MCF 10A (cell line): ENCODE measurements at regions not wholly inside any gene's neighbourhood (a gene's known extent, or its start where the extent isn't known, plus 50 kb on each side); places are given as distances from the start of the nearest gene placed in this dataset.

Source experiments
- BruUV-seq: library from RNA; stranded (reverse); fragments of 400-500 nt; replicated peaks from 2 replicates; lab custom pipeline; 2021; lab: Mats Ljungman, UMichigan
- CTCF ChIA-PET: fragments of 300-600 bp; sonication (Branson Sonifier 250); formaldehyde crosslinking; extraction: SDS; loops from one replicate; lab custom pipeline; 2021; ENCODE audit warnings: antibody characterized with exemption, inconsistent platforms; lab: Yijun Ruan, JAX
- POLR2A ChIA-PET: fragments of 300-600, 350-650 bp; sonication (Branson Sonifier 250); formaldehyde crosslinking; extraction: SDS; loops from one replicate; lab custom pipeline; 2020; ENCODE audit warnings: antibody characterized with exemption, inconsistent platforms; lab: Yijun Ruan, JAX
- DNase-seq: peaks from one replicate; pipeline ENCODE4 v3.0.0-alpha.2; 2018; ENCODE audit not compliant: unreplicated experiment
- H3K27ac Mint-ChIP-seq: one replicate; pipeline ENCODE4 v1.8.0; 2022; ENCODE audit warnings: mild to moderate bottlenecking, low read depth, mixed read lengths; ENCODE audit not compliant: unreplicated experiment
- H3K27me3 Mint-ChIP-seq: one replicate; pipeline ENCODE4 v1.8.0; 2022; ENCODE audit warnings: mixed read lengths; ENCODE audit not compliant: insufficient read depth, unreplicated experiment
- H3K36me3 Mint-ChIP-seq: one replicate; pipeline ENCODE4 v1.8.0; 2022; ENCODE audit warnings: mild to moderate bottlenecking, moderate library complexity, mixed read lengths; ENCODE audit not compliant: insufficient read depth, unreplicated experiment
- H3K4me1 Mint-ChIP-seq: one replicate; pipeline ENCODE4 v1.8.0; 2022; ENCODE audit warnings: mixed read lengths; ENCODE audit not compliant: insufficient read depth, unreplicated experiment
- H3K4me3 Mint-ChIP-seq: one replicate; pipeline ENCODE4 v1.8.0; 2022; ENCODE audit warnings: mild to moderate bottlenecking, moderate library complexity, mixed read lengths; ENCODE audit not compliant: unreplicated experiment
- H3K9me3 Mint-ChIP-seq: one replicate; pipeline ENCODE4 v1.8.0; 2022; ENCODE audit warnings: mixed read lengths; ENCODE audit not compliant: unreplicated experiment
- intact Hi-C: fragments of 100-400 bp; cut with micrococcal nuclease; formaldehyde crosslinking; loops from 2 replicates; pipeline ENCODE4 v1.14.1; 2022
- TF ChIP-seq, protein P1 (sequence below): fragments of 200-600 bp; IDR thresholded peaks from one replicate; pipeline ENCODE4 v1.8.0; 2022; ENCODE audit warnings: antibody characterized with exemption, mild to moderate bottlenecking; ENCODE audit not compliant: unreplicated experiment

GRCh38 chr17:56697190-56697589 lies 103.7 kb downstream of the NOG start:
- intact Hi-C loops = no loop called here
- Mint-ChIP-seq H3K27me3 (no peaks in the 10 kb centered on the region), H3K4me1 (peaks cover 14% of the 10 kb centered on the region), H3K4me3 (no peak overlapping the region), H3K36me3 (no peaks in the 10 kb centered on the region), H3K9me3 (no peaks in the 10 kb centered on the region), H3K27ac (no peak overlapping the region)
- no TSS peak for BruUV-seq
- POLR2A ChIA-PET = interaction anchor here (0.6 to 1.1 kb wide), 2 partner anchors 21 to 104 kb away, joined by 3 to 4 read pairs; no protein-coding TSS in a partner anchor
- TF ChIP-seq, protein P1, sequence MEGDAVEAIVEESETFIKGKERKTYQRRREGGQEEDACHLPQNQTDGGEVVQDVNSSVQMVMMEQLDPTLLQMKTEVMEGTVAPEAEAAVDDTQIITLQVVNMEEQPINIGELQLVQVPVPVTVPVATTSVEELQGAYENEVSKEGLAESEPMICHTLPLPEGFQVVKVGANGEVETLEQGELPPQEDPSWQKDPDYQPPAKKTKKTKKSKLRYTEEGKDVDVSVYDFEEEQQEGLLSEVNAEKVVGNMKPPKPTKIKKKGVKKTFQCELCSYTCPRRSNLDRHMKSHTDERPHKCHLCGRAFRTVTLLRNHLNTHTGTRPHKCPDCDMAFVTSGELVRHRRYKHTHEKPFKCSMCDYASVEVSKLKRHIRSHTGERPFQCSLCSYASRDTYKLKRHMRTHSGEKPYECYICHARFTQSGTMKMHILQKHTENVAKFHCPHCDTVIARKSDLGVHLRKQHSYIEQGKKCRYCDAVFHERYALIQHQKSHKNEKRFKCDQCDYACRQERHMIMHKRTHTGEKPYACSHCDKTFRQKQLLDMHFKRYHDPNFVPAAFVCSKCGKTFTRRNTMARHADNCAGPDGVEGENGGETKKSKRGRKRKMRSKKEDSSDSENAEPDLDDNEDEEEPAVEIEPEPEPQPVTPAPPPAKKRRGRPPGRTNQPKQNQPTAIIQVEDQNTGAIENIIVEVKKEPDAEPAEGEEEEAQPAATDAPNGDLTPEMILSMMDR = no peak
- CTCF ChIA-PET = interaction anchor here (1.0 to 2.9 kb wide), 2 partner anchors 19 to 83 kb away, joined by 3 to 12 read pairs; no protein-coding TSS in a partner anchor
- DNase-seq = no peak

DNA sequence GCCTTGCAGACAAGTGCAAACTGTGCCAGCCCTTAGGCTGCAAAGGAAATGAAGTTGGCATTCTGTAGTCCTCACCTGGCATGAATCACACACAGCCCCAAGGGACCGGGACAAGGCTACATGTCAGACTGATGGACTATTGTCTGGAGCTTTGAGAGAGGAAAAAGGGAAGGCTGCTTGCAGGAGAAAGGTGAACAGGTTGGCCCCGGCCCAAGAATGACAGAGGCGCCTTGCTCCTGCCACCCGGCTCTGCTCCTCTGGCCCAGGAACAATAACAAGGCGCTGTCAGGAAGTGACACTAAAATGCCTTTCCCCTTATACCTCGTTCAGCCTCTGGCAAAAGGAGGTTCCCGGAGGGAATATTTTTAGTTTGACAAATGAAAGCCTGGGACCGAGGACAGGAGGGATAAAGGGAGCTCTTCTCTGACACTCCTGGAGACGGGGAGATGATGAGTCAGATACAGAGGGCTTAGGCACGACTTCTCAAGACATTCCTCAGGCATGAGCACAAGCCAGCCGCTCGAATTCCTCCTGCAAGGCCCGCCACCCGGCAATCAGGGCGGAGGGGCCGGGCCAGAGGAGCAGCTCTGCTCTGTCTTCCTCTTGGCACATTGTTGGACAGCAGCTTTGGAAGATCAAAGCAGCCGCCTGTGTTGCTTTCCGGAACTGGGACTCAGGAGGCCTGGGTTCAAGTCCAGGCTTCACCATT lies 105.8 kb downstream of the NOG start:
- CTCF ChIA-PET = interaction anchor here (0.6 to 3.1 kb wide), 10 partner anchors 11 to 106 kb away, joined by 3 to 18 read pairs (median 3); no protein-coding TSS in a partner anchor
- intact Hi-C loops = loop anchor here (1.0 kb wide), 1 partner anchor 106 kb away; the partner anchor contains the start of gene NOG
- POLR2A ChIA-PET = interaction anchor here (0.6 to 1.7 kb wide), 13 partner anchors 17 to 734 kb away, joined by 3 to 13 read pairs (median 4); partner anchors contain the start of genes NOG and TRIM25
- peak overlapping the region; percentile 67 for H3K4me3 Mint-ChIP-seq
- no peaks in the 10 kb centered on the region for H3K27me3 Mint-ChIP-seq
- no TSS peak for BruUV-seq
- H3K27ac Mint-ChIP-seq = peak overlapping the region; percentile 70
- TF ChIP-seq, protein P1 = no peak
- H3K36me3 Mint-ChIP-seq = no peaks in the 10 kb centered on the region
- no peaks in the 10 kb centered on the region for H3K9me3 Mint-ChIP-seq
- peak; percentile 98 for DNase-seq
- H3K4me1 Mint-ChIP-seq = peaks cover 14% of the 10 kb centered on the region

- DNase-seq = no peak
- intact Hi-C loops = no loop called here
- H3K4me3 Mint-ChIP-seq = no peak overlapping the region
- POLR2A ChIA-PET = no interaction called here
- no peak overlapping the region for H3K27ac Mint-ChIP-seq
- H3K4me1 Mint-ChIP-seq = peaks cover 14% of the 10 kb centered on the region
- no peaks in the 10 kb centered on the region for H3K9me3 Mint-ChIP-seq
- no peaks in the 10 kb centered on the region for H3K36me3 Mint-ChIP-seq
- TF ChIP-seq, protein P1 = no peak
- CTCF ChIA-PET = interaction anchor here (0.5 to 3.1 kb wide), 2 partner anchors 15 to 109 kb away, joined by 3 to 18 read pairs; no protein-coding TSS in a partner anchor
- no peaks in the 10 kb centered on the region for H3K27me3 Mint-ChIP-seq
- no TSS peak for BruUV-seq
Measured at GRCh38 chr17:56700919-56701420, 107.5 kb downstream of the NOG start.
